Ishikawa (cell line): ENCODE measurements at regions not wholly inside any gene's neighbourhood (a gene's known extent, or its start where the extent isn't known, plus 50 kb on each side); places are given as distances from the start of the nearest gene placed in this dataset.

Source experiments
- CEBPB ChIP-seq: IDR thresholded peaks from 2 replicates; pipeline ENCODE4 v1.6.1; 2012
- CREB1 ChIP-seq: IDR thresholded peaks from 2 replicates; pipeline ENCODE4 v1.6.1; 2012; ENCODE audit warnings: low read depth
- EGR1 ChIP-seq: IDR thresholded peaks from 2 replicates; pipeline ENCODE4 v1.6.1; 2012
- EP300 ChIP-seq: IDR thresholded peaks from 2 replicates; pipeline ENCODE4 v1.6.1; 2012; ENCODE audit warnings: borderline replicate concordance
- FOXM1 ChIP-seq: IDR thresholded peaks from 2 replicates; pipeline ENCODE4 v1.6.1; 2012; ENCODE audit warnings: low read depth, borderline replicate concordance
- NFIC ChIP-seq: IDR thresholded peaks from 2 replicates; pipeline ENCODE4 v1.6.1; 2012
- RAD21 ChIP-seq: IDR thresholded peaks from 2 replicates; pipeline ENCODE4 v1.6.1; 2012; ENCODE audit warnings: low read depth
- TAF1 ChIP-seq: IDR thresholded peaks from 2 replicates; pipeline ENCODE4 v1.6.1; 2012; ENCODE audit warnings: low read depth, mild to moderate bottlenecking
- TCF12 ChIP-seq: IDR thresholded peaks from 2 replicates; pipeline ENCODE4 v1.6.1; 2012; ENCODE audit warnings: low read depth
- TEAD4 ChIP-seq: IDR thresholded peaks from 2 replicates; pipeline ENCODE4 v1.6.1; 2012
- YY1 ChIP-seq: IDR thresholded peaks from 2 replicates; pipeline ENCODE4 v1.6.1; 2012; ENCODE audit warnings: low read depth
- ZBTB7A ChIP-seq: IDR thresholded peaks from 2 replicates; pipeline ENCODE4 v1.6.1; 2012; ENCODE audit warnings: low read depth
- TF ChIP-seq, protein P1 (sequence below): IDR thresholded peaks from 2 replicates; pipeline ENCODE4 v1.6.1; 2012; ENCODE audit warnings: low read depth, mild to moderate bottlenecking
- TF ChIP-seq, protein P2 (sequence below): IDR thresholded peaks from 2 replicates; pipeline ENCODE4 v1.6.1; 2012
- TF ChIP-seq, protein P3 (sequence below): IDR thresholded peaks from 2 replicates; pipeline ENCODE4 v1.6.1; 2012

DNA sequence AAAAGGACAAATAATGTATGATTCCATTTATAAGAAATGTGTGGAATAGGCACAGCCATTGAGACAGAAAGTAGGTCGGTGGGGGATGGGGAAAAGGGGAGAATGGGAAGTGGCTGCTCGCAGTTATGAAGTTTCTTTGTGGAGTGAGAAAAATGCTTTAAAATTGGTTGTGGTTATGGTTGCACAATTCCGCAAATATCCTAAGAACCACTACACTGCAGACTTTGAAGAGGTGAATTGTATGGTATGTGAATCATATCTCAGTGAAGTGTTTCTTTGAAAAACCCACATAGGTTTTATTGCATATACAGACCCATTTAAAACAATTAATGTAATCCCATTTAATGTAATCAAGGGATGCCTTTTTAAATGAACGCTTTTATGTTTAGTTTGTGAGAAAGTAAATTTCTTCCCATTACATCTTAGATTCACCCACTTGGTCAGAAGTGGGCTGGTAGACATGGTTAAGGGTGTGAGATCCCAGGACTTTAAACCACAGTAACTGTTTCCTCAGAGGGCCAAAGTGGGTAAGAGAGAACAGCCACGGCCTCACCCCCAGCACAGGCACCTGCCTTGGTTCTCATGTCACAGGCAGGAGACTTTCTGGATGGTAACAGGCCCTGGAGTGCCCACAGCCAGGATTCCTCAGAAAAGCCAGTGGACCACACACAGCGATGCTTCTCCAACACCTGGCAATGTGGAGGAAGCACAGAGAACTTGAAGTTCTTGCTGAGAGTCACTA lies 119.3 kb upstream of the GJB6 start:
- TF ChIP-seq ZBTB7A = no peak
- TF ChIP-seq, protein P1, sequence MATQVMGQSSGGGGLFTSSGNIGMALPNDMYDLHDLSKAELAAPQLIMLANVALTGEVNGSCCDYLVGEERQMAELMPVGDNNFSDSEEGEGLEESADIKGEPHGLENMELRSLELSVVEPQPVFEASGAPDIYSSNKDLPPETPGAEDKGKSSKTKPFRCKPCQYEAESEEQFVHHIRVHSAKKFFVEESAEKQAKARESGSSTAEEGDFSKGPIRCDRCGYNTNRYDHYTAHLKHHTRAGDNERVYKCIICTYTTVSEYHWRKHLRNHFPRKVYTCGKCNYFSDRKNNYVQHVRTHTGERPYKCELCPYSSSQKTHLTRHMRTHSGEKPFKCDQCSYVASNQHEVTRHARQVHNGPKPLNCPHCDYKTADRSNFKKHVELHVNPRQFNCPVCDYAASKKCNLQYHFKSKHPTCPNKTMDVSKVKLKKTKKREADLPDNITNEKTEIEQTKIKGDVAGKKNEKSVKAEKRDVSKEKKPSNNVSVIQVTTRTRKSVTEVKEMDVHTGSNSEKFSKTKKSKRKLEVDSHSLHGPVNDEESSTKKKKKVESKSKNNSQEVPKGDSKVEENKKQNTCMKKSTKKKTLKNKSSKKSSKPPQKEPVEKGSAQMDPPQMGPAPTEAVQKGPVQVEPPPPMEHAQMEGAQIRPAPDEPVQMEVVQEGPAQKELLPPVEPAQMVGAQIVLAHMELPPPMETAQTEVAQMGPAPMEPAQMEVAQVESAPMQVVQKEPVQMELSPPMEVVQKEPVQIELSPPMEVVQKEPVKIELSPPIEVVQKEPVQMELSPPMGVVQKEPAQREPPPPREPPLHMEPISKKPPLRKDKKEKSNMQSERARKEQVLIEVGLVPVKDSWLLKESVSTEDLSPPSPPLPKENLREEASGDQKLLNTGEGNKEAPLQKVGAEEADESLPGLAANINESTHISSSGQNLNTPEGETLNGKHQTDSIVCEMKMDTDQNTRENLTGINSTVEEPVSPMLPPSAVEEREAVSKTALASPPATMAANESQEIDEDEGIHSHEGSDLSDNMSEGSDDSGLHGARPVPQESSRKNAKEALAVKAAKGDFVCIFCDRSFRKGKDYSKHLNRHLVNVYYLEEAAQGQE = no peak
- no peak for TF ChIP-seq TCF12
- TF ChIP-seq, protein P2, sequence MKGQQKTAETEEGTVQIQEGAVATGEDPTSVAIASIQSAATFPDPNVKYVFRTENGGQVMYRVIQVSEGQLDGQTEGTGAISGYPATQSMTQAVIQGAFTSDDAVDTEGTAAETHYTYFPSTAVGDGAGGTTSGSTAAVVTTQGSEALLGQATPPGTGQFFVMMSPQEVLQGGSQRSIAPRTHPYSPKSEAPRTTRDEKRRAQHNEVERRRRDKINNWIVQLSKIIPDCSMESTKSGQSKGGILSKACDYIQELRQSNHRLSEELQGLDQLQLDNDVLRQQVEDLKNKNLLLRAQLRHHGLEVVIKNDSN = no peak
- TF ChIP-seq TAF1 = no peak
- no peak for TF ChIP-seq TEAD4
- no peak for TF ChIP-seq CEBPB
- TF ChIP-seq, protein P3, sequence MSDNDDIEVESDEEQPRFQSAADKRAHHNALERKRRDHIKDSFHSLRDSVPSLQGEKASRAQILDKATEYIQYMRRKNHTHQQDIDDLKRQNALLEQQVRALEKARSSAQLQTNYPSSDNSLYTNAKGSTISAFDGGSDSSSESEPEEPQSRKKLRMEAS = no peak
- TF ChIP-seq FOXM1 = no peak
- TF ChIP-seq CREB1 = no peak
- TF ChIP-seq EGR1 = no peak

DNA sequence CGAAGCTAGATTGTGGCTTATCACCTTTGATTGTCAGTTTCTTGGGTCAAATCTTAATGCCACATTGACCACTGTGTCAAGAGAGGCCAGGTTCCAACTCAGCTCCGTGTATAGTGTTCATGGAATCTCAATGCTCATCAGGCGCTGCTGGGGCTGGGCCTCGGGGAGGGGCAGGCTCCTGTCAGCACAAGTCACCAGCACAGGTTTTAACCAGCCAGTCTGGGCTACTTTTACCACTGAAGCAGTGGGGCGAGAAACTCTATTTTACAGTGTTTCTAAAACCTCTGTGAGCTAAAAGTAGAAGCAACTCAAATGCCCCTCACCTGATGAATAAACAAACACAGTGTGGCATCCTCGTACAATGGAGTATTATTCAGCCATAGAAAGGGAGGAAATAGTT lies 118.7 kb upstream of the GJB6 start:
- TF ChIP-seq CREB1 (no peak), CEBPB (no peak), TEAD4 (no peak), YY1 (no peak), EP300 (no peak), RAD21 (no peak), NFIC (no peak), EGR1 (no peak), FOXM1 (no peak), TAF1 (no peak), ZBTB7A (no peak), TCF12 (no peak)
- TF ChIP-seq, protein P3 = no peak
- TF ChIP-seq, protein P1 = no peak
- TF ChIP-seq, protein P2 = no peak

DNA sequence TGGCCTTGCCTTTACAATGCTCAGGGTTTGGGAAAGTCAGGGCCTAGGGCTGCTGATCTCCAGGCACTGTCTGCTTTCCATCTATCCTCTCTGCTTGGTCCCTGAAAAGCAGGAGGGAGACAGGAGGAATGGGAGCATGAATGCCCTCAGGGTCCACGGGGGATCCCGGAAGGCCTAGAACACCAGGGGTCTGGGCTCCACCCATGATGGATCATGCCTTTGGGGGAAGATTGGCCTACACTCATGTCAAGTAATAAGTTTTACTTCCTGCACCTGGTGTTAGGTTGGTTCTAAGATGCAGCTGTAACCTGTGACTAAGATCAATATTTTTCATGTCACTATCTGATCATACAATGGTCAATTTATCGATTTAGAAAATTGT lies 118.3 kb upstream of the GJB6 start:
- TF ChIP-seq YY1 (no peak), EGR1 (no peak)
- TF ChIP-seq, protein P3 = no peak

DNA sequence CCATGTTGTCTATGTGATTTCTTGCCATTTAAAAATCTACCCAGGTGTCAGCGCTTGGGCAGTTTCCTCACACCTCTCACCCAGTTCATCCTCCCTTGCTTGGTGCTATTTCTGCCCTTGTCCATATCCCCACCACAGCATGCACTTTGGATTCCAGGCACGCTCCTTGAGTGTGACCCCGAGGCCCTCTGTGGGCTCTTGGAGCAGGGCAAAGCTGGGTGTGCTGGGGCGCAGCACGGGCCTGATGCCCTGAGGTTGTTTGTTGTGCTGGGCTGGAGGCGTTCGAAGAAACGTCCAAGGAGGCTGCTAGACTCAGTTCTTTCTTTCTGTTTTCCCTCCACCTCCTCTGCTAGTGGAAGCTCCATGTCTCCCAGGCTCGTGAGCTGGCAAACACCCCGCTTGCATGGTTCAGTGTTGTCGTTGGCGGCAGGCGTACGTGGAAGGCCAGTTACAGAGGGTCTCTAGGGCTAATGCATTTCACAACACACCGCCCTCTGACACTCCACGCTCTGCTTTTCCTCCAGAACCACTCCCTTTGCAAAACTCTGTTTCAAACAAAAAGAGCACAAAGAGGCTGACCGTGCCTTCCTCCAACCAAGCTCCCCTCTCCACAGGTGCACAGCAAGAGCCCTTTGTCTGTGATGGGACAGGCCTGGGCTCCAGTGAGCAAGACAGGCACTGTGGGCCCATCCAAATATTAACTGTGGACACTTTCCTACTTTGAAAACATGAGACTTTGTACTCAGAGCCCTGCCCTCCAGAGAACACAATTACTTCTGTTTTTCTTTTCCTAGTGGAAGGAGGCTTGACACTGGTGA lies 117.7 kb upstream of the GJB6 start:
- no peak for TF ChIP-seq YY1
- no peak for TF ChIP-seq RAD21
- TF ChIP-seq EP300 = no peak
- TF ChIP-seq CEBPB = no peak
- TF ChIP-seq NFIC = no peak
- no peak for TF ChIP-seq EGR1
- no peak for TF ChIP-seq ZBTB7A
- no peak for TF ChIP-seq TAF1
- TF ChIP-seq, protein P3 = no peak
- TF ChIP-seq, protein P1 = no peak
- no peak for TF ChIP-seq FOXM1
- no peak for TF ChIP-seq CREB1
- TF ChIP-seq TCF12 = no peak
- TF ChIP-seq, protein P2 = no peak
- no peak for TF ChIP-seq TEAD4
